ENCODE measurements at regions not wholly inside any gene's neighbourhood (a gene's known extent, or its start where the extent isn't known, plus 50 kb on each side); places are given as distances from the start of the nearest gene placed in this dataset.

DNA sequence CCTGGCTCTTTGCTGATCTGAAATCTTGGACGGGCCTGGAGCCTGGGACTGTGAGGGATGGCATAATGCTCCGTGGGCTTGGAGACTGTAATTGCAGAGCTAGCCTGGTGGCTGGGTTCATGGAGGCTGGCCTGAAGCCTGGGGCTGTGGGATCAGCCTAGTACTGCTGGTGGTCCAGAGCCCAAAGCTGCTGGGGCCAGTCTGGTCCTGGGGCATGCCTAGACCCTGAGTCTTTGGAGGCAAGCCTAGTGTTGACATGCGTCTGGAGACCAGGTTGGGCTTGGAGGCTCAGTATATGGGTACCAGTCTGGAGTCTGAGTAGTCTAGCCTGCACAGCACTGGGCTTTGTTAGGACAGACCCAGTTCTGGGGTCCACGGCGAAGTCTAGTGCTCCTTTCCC is 172.0 kb upstream of the ZC4H2 start:
- no peaks in the 10 kb centered on the region for H3K9me3 ChIP-seq (ENCODE audit: severe bottlenecking)
- no peak for TF ChIP-seq CTCF (IDR thresholded peaks at IDR 0.05; ENCODE audit: low read depth, low read length)
- DNase-seq, result no peak
- no peak overlapping the region for H3K27ac ChIP-seq
- H3K4me3 ChIP-seq (ENCODE audit: low read depth, low read length), result no peak overlapping the region
- H3K36me3 ChIP-seq, result no peaks in the 10 kb centered on the region
- H3K27me3 ChIP-seq (ENCODE audit: insufficient read depth, low read depth, severe bottlenecking), result peaks cover 9% of the 10 kb centered on the region

DNA sequence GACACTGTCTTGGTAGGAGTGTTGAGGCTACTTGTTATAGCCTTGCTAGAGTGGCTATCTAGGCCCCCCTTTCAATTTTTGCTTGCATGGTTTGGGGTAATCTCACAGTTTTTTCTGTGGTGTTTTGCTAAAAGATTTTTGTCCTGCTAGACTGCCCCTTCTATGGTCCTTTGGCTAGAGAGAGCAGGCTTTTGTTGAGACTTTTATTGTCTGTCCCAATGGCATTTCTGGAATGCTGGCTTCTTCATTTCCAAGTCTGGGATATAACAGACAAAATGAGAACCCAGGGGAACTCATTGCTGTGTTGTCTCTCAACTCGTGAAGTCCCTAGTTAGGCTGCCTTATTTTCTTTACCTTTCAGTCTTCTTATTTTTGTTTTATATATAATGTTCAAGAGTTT is 160.2 kb upstream of the ZC4H2 start:
- Histone ChIP-seq H3K9me3 (ENCODE audit: severe bottlenecking) (no peaks in the 10 kb centered on the region), H3K27me3 (ENCODE audit: insufficient read depth, low read depth, severe bottlenecking) (peaks cover 6% of the 10 kb centered on the region), H3K27ac (no peak overlapping the region), H3K4me3 (ENCODE audit: low read depth, low read length) (no peak overlapping the region), H3K36me3 (no peaks in the 10 kb centered on the region)
- DNase-seq, result no peak
- no peak for TF ChIP-seq CTCF (IDR thresholded peaks at IDR 0.05; ENCODE audit: low read depth, low read length)

- DNase-seq, result no peak
- Histone ChIP-seq H3K36me3 (no peaks in the 10 kb centered on the region), H3K4me3 (ENCODE audit: low read depth, low read length) (no peak overlapping the region), H3K27me3 (ENCODE audit: insufficient read depth, low read depth, severe bottlenecking) (no peaks in the 10 kb centered on the region), H3K27ac (no peak overlapping the region), H3K9me3 (ENCODE audit: severe bottlenecking) (no peaks in the 10 kb centered on the region)
- no peak for TF ChIP-seq CTCF (IDR thresholded peaks at IDR 0.05; ENCODE audit: low read depth, low read length)
Measured at GRCh38 chrX:65127842-65128241, 151.6 kb upstream of the ZC4H2 start.

- Histone ChIP-seq H3K4me3 (ENCODE audit: low read depth, low read length) (no peak overlapping the region), H3K9me3 (ENCODE audit: severe bottlenecking) (no peaks in the 10 kb centered on the region), H3K27ac (no peak overlapping the region), H3K27me3 (ENCODE audit: insufficient read depth, low read depth, severe bottlenecking) (peaks cover 3% of the 10 kb centered on the region), H3K36me3 (no peaks in the 10 kb centered on the region)
- no peak for DNase-seq
- no peak for TF ChIP-seq CTCF (IDR thresholded peaks at IDR 0.05; ENCODE audit: low read depth, low read length)
Measured at GRCh38 chrX:65098851-65099250, 122.6 kb upstream of the ZC4H2 start.

GRCh38 chrX:65093658-65094057 is 117.4 kb upstream of the ZC4H2 start:
- Histone ChIP-seq H3K36me3 (no peaks in the 10 kb centered on the region), H3K4me3 (ENCODE audit: low read depth, low read length) (no peak overlapping the region), H3K9me3 (ENCODE audit: severe bottlenecking) (no peaks in the 10 kb centered on the region), H3K27ac (no peak overlapping the region), H3K27me3 (ENCODE audit: insufficient read depth, low read depth, severe bottlenecking) (peaks cover 3% of the 10 kb centered on the region)
- TF ChIP-seq CTCF (IDR thresholded peaks at IDR 0.05; ENCODE audit: low read depth, low read length), result no peak
- DNase-seq, result no peak

DNA sequence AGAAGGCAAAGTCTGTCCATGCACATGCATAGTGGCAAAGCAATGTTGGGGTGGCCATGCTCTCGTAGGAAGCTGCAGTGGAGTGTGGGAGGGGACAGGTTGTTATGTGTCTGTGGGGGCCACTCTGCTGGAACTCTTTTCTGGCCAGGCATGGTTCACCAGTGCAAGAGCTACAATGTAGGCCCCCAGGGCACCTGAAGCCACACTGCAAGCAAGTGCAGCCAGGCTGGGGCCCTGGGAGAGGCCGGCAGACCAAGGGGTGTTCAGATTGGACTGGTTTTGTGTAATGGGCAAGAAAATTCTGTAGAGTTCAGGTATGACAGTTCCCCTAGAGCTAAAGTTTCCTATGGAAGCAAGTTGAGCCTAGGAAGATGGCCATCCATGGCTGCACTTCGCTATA is 97.0 kb upstream of the ZC4H2 start:
- DNase-seq, result no peak
- Histone ChIP-seq H3K27me3 (ENCODE audit: insufficient read depth, low read depth, severe bottlenecking) (peaks cover 13% of the 10 kb centered on the region), H3K27ac (no peak overlapping the region), H3K36me3 (no peaks in the 10 kb centered on the region), H3K4me3 (ENCODE audit: low read depth, low read length) (no peak overlapping the region), H3K9me3 (ENCODE audit: severe bottlenecking) (peaks cover 3% of the 10 kb centered on the region)
- no peak for TF ChIP-seq CTCF (IDR thresholded peaks at IDR 0.05; ENCODE audit: low read depth, low read length)

Measured in WERI-Rb-1 (cell line).